ENCODE measurements at regions not wholly inside any gene's neighbourhood (a gene's known extent, or its start where the extent isn't known, plus 50 kb on each side); places are given as distances from the start of the nearest gene placed in this dataset.

- Histone ChIP-seq H3K36me3 (no peaks in the 10 kb centered on the region), H3K27me3 (no peaks in the 10 kb centered on the region), H3K4me1 (no peaks in the 10 kb centered on the region), H3K27ac (no peak overlapping the region), H3K9me3 (no peaks in the 10 kb centered on the region), H3K4me3 (no peak overlapping the region)
- intact Hi-C loops (cut with DNase I): no loop called here
- TF ChIP-seq POLR2A (IDR thresholded peaks at IDR 0.05) (no peak), POLR2AphosphoS5 (IDR thresholded peaks at IDR 0.05; ENCODE audit: insufficient read depth in 1 of 2, low read depth in 1 of 2) (no peak), CTCF (IDR thresholded peaks at IDR 0.05) (no peak)
- no peak for DNase-seq (ENCODE audit: extremely low spot score in 2 of 2)
Measured at GRCh38 chr10:10901906-10902305, 115.8 kb upstream of the CELF2 start.

- TF ChIP-seq CTCF (IDR thresholded peaks at IDR 0.05) (no peak), POLR2A (IDR thresholded peaks at IDR 0.05) (no peak), POLR2AphosphoS5 (IDR thresholded peaks at IDR 0.05; ENCODE audit: insufficient read depth in 1 of 2, low read depth in 1 of 2) (no peak)
- H3K4me1 ChIP-seq: no peaks in the 10 kb centered on the region
- H3K9me3 ChIP-seq: no peaks in the 10 kb centered on the region
- intact Hi-C loops (cut with DNase I): no loop called here
- H3K4me3 ChIP-seq: no peak overlapping the region
- H3K36me3 ChIP-seq: no peaks in the 10 kb centered on the region
- no peak for DNase-seq (ENCODE audit: extremely low spot score in 2 of 2)
- H3K27ac ChIP-seq: no peak overlapping the region
- no peaks in the 10 kb centered on the region for H3K27me3 ChIP-seq
Measured at GRCh38 chr10:10902951-10903350, 114.7 kb upstream of the CELF2 start.

GRCh38 chr10:10903620-10904019 is 114.1 kb upstream of the CELF2 start:
- intact Hi-C loops (cut with DNase I): no loop called here

GRCh38 chr10:10910634-10911033 is 107.0 kb upstream of the CELF2 start:
- Histone ChIP-seq H3K27ac (no peak overlapping the region), H3K9me3 (no peaks in the 10 kb centered on the region), H3K36me3 (no peaks in the 10 kb centered on the region), H3K27me3 (no peaks in the 10 kb centered on the region), H3K4me1 (peaks cover 8% of the 10 kb centered on the region), H3K4me3 (no peak overlapping the region)
- TF ChIP-seq CTCF (IDR thresholded peaks at IDR 0.05) (no peak), POLR2AphosphoS5 (IDR thresholded peaks at IDR 0.05; ENCODE audit: insufficient read depth in 1 of 2, low read depth in 1 of 2) (no peak), POLR2A (IDR thresholded peaks at IDR 0.05) (no peak)
- intact Hi-C loops (cut with DNase I): no loop called here
- no peak for DNase-seq (ENCODE audit: extremely low spot score in 2 of 2)

More at GRCh38 chr10:10903620-10904019, 114.1 kb upstream of the CELF2 start:
- Histone ChIP-seq H3K36me3 (no peaks in the 10 kb centered on the region), H3K4me1 (no peaks in the 10 kb centered on the region), H3K27me3 (no peaks in the 10 kb centered on the region), H3K4me3 (no peak overlapping the region), H3K9me3 (no peaks in the 10 kb centered on the region), H3K27ac (no peak overlapping the region)
- DNase-seq (ENCODE audit: extremely low spot score in 2 of 2): no peak
- TF ChIP-seq POLR2AphosphoS5 (IDR thresholded peaks at IDR 0.05; ENCODE audit: insufficient read depth in 1 of 2, low read depth in 1 of 2) (no peak), POLR2A (IDR thresholded peaks at IDR 0.05) (no peak)

- Histone ChIP-seq H3K9me3 (no peaks in the 10 kb centered on the region), H3K4me3 (peak overlapping the region in 1 of 2 donors; percentile 28), H3K4me1 (peaks cover 8% of the 10 kb centered on the region), H3K27me3 (no peaks in the 10 kb centered on the region), H3K36me3 (no peaks in the 10 kb centered on the region), H3K27ac (peak overlapping the region; percentile 63)
- TF ChIP-seq CTCF (IDR thresholded peaks at IDR 0.05) (no peak), POLR2A (IDR thresholded peaks at IDR 0.05) (no peak), POLR2AphosphoS5 (IDR thresholded peaks at IDR 0.05; ENCODE audit: insufficient read depth in 1 of 2, low read depth in 1 of 2) (no peak)
- no peak for DNase-seq (ENCODE audit: extremely low spot score in 2 of 2)
- intact Hi-C loops (cut with DNase I): no loop called here
Measured at GRCh38 chr10:10911035-10911434, 106.6 kb upstream of the CELF2 start.
